ENCODE measurements at regions not wholly inside any gene's neighbourhood (a gene's known extent, or its start where the extent isn't known, plus 50 kb on each side); places are given as distances from the start of the nearest gene placed in this dataset.

- no peak for DNase-seq (ENCODE audit: low spot score)
- no peaks in the 10 kb centered on the region for H3K9me3 ChIP-seq (ENCODE audit: low read length)
- FAIRE-seq: no peak
- no peaks in the 10 kb centered on the region for H3K79me2 ChIP-seq (ENCODE audit: insufficient read depth, low read length)
- peaks cover 2 to 56% of the 10 kb centered on the region in 2 experiments; a peak in 3 of 5 replicates for H3K27me3 ChIP-seq (ENCODE audit: control insufficient read depth in 1 of 2, insufficient read depth in 2 of 2, low read length in 2 of 2)
- in situ Hi-C loops (cut with HindIII; ENCODE audit: extremely low pct_ligation_motif_present, low pct_unique_long_range_greater_than_20kb): no loop called here
- H3K27ac ChIP-seq (ENCODE audit: extremely low read length, insufficient read depth, low read length): no peak overlapping the region
- no peak for ATAC-seq
- no peak for TF ChIP-seq RNF2 (conservative IDR thresholded peaks at IDR 0.05; ENCODE audit: low read depth)
- TF ChIP-seq JUNB (CRISPR knock-in tag; IDR thresholded peaks at IDR 0.05; ENCODE audit: borderline replicate concordance): no peak
- TF ChIP-seq PHF20 (CRISPR knock-in tag; IDR thresholded peaks at IDR 0.05): no peak
- no peak for TF ChIP-seq NPAS2 (CRISPR knock-in tag; IDR thresholded peaks at IDR 0.05; ENCODE audit: borderline replicate concordance)
- TF ChIP-seq CENPX (CRISPR knock-in tag; IDR thresholded peaks at IDR 0.05): no peak
- TF ChIP-seq ZFX (CRISPR knock-in tag; IDR thresholded peaks at IDR 0.05; ENCODE audit: low read depth): no peak
- no peak for TF ChIP-seq SNAPC5 (CRISPR knock-in tag; IDR thresholded peaks at IDR 0.05; ENCODE audit: borderline replicate concordance)
- TF ChIP-seq ZNF570 (CRISPR knock-in tag; IDR thresholded peaks at IDR 0.05; ENCODE audit: borderline replicate concordance): no peak
- TF ChIP-seq NFYB (CRISPR knock-in tag; IDR thresholded peaks at IDR 0.05): no peak
- TF ChIP-seq ATF7 (IDR thresholded peaks at IDR 0.05): no peak
- TF ChIP-seq ATF7 (CRISPR knock-in tag; IDR thresholded peaks at IDR 0.05): no peak
- TF ChIP-seq ZNF713 (CRISPR knock-in tag; IDR thresholded peaks at IDR 0.05): no peak
- H3K4me3 ChIP-seq (replicated peaks in 1 of 3; ENCODE audit: insufficient read depth in 1 of 3, low read depth in 2 of 3, low read length in 3 of 3): no peak overlapping the region
- H4K20me1 ChIP-seq (ENCODE audit: insufficient read depth, low read length): no peaks in the 10 kb centered on the region
- ChIA-PET POLR2A (no interaction called here), CTCF (ENCODE audit: low intra/inter-chr PET ratio, low total read pairs) (no interaction called here)
- 58% methylated on average over 4 of the region's 5 CpGs for WGBS (ENCODE audit: low lambda C conversion rate)
- H2AFZ ChIP-seq (ENCODE audit: low read length): no peak overlapping the region
- no peaks in the 10 kb centered on the region for H3K36me3 ChIP-seq (replicated peaks in 1 of 2; ENCODE audit: control insufficient read depth in 1 of 2, insufficient read depth in 2 of 2, low read length in 2 of 2)
- H3K4me2 ChIP-seq (ENCODE audit: low read depth, low read length): no peak overlapping the region
- H3K9ac ChIP-seq (ENCODE audit: insufficient read depth, low read depth, low read length): no peak overlapping the region
- no TSS peak for BruUV-seq (replicated peaks)
- H3K4me1 ChIP-seq (ENCODE audit: insufficient read depth, low read length): no peaks in the 10 kb centered on the region
- intact Hi-C loops (cut with micrococcal nuclease; ENCODE audit: unreplicated experiment): no loop called here
These were observed 123.5 kb downstream of the TTLL2 start for GRCh38 chr6:167448378-167448777.
